DOHH2 (cell line): ENCODE measurements at regions not wholly inside any gene's neighbourhood (a gene's known extent, or its start where the extent isn't known, plus 50 kb on each side); places are given as distances from the start of the nearest gene placed in this dataset.

Experiments used
- H3F3A ChIP-seq: fragments of 200-600 bp; sonication (generic), shearing (Covaris generic); 2 replicates; pipeline ENCODE4 v1.6.0; 2016; ENCODE audit warnings: antibody characterized with exemption, mild to moderate bottlenecking; ENCODE audit not compliant: control insufficient read depth, insufficient read depth
- H3K27ac ChIP-seq: fragments of 200-600 bp; sonication (generic); 2 replicates; pipeline ENCODE4 v1.5.1; 2014; ENCODE audit warnings: low read depth, mild to moderate bottlenecking, low read length, moderate library complexity
- H3K27me3 ChIP-seq: fragments of 200-600 bp; sonication (generic); 2 replicates; pipeline ENCODE4 v1.6.1; 2014; ENCODE audit warnings: mild to moderate bottlenecking, low read length, mixed read lengths; ENCODE audit not compliant: control insufficient read depth
- H3K36me3 ChIP-seq: fragments of 200-600 bp; sonication (generic); 2 replicates; pipeline ENCODE4 v1.6.1; 2014; ENCODE audit warnings: mild to moderate bottlenecking, low read length, moderate library complexity, mixed read lengths; ENCODE audit not compliant: control insufficient read depth
- H3K4me1 ChIP-seq: fragments of 200-600 bp; sonication (generic); 2 replicates; pipeline ENCODE4 v1.6.1; 2014; ENCODE audit warnings: mild to moderate bottlenecking, low read length, mixed read lengths; ENCODE audit not compliant: control insufficient read depth
- H3K4me2 ChIP-seq: fragments of 200-600 bp; sonication (generic); 2 replicates; pipeline ENCODE4 v1.6.0; 2014; ENCODE audit warnings: mild to moderate bottlenecking, low read length, moderate library complexity
- H3K4me3 ChIP-seq: fragments of 200-600 bp; sonication (generic); 2 replicates; pipeline ENCODE4 v1.5.1; 2014; ENCODE audit warnings: mild to moderate bottlenecking, low read length, mixed read lengths
- H3K79me2 ChIP-seq: fragments of 200-600 bp; sonication (generic); 2 replicates; pipeline ENCODE4 v1.6.1; 2014; ENCODE audit warnings: mild to moderate bottlenecking, low read length, mixed read lengths; ENCODE audit not compliant: control insufficient read depth
- H3K9me2 ChIP-seq: fragments of 200-600 bp; sonication (generic); replicated peaks from 2 replicates; pipeline ENCODE4 v1.6.1; 2014; ENCODE audit warnings: mild to moderate bottlenecking, low read length, mixed read lengths; ENCODE audit not compliant: control insufficient read depth
- H3K9me3 ChIP-seq: fragments of 200-600 bp; sonication (generic); 2 replicates; pipeline ENCODE4 v1.6.1; 2014; ENCODE audit warnings: antibody characterized with exemption, low read length, mixed read lengths; ENCODE audit not compliant: control insufficient read depth, insufficient read depth
- H4K20me1 ChIP-seq: fragments of 200-600 bp; sonication (generic); 2 replicates; pipeline ENCODE4 v1.6.0; 2014; ENCODE audit warnings: low read depth, mild to moderate bottlenecking, antibody characterized with exemption, low read length, moderate library complexity; ENCODE audit not compliant: control insufficient read depth, insufficient read depth
- CTCF ChIP-seq: fragments of 200-600 bp; sonication (generic); IDR thresholded peaks from one replicate; pipeline ENCODE4 v1.5.1; 2014; ENCODE audit warnings: antibody characterized with exemption, mild to moderate bottlenecking, low read depth, low read length; ENCODE audit not compliant: poor library complexity, severe bottlenecking
- EZH2phosphoT487 ChIP-seq: fragments of 200-600 bp; sonication (generic); IDR thresholded peaks from 2 replicates; pipeline ENCODE4 v1.6.1; 2017; ENCODE audit warnings: borderline replicate concordance, mild to moderate bottlenecking, antibody characterized with exemption, low read length, moderate library complexity, mixed read lengths

DNA sequence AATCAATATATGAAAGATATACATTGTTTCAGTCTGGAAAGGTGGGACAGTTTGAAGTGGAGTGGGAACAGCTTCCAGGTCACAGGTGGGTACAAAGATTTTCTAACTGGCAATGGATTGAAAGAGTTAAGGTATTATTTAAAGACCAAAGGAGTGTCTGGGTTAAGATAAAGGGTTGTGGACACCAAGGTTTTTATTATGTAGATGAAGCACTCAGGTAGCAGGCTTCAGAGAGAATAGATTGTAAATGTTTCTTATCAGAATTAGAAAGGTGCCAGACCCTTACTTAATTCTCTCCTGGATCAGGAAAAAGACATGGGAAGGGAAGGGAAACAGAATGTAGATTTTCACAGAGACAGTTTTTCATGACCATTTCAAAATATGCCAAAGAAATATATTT lies 1174.8 kb downstream of the MAT2B start:
- no peak overlapping the region for H3K4me3 ChIP-seq
- TF ChIP-seq CTCF (no peak), EZH2phosphoT487 (no peak)
- no peaks in the 10 kb centered on the region for H3K27me3 ChIP-seq
- H3K4me2 ChIP-seq = no peak overlapping the region
- no peaks in the 10 kb centered on the region for H3K4me1 ChIP-seq
- H3K36me3 ChIP-seq = no peaks in the 10 kb centered on the region
- no peaks in the 10 kb centered on the region for H3F3A ChIP-seq
- H3K9me2 ChIP-seq = no peaks in the 10 kb centered on the region
- H3K79me2 ChIP-seq = no peaks in the 10 kb centered on the region
- H4K20me1 ChIP-seq = no peaks in the 10 kb centered on the region
- no peaks in the 10 kb centered on the region for H3K9me3 ChIP-seq
- no peak overlapping the region for H3K27ac ChIP-seq

DNA sequence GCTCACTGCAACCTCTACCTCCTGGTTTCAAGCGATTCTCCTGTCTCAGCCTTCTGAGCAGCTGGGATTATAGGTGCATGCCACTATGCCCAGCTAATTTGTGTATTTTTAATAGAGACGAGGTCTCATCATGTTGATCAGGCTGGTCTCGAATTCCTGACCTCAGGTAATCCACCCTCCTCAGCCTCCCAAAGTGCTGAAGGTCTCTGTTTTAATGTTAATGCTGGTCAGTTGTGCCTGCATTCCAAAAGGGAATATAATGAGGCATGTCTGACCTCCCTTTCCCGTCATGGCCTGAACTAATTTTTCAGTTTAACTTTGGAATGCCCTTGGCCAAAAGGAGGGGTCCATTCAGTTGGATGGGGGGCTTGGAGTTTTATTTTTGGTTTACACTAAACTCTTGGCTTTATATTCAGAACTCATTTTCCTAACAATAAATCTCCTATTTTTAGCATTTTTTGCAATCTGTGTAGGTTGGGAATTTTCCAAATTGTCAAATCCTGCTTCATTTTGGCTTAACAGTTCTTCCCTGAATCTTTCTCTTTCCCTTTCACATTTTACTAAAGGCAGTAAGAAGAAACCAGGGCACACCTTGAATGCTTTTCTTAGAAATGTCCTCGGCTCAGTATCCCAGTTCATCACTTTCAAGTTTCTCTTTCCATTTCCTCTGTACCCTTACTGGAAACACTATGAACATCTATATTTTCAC lies 1175.5 kb downstream of the MAT2B start:
- Histone ChIP-seq H3K27ac (no peak overlapping the region), H3K4me1 (no peaks in the 10 kb centered on the region), H4K20me1 (no peaks in the 10 kb centered on the region), H3F3A (no peaks in the 10 kb centered on the region), H3K36me3 (no peaks in the 10 kb centered on the region), H3K9me3 (no peaks in the 10 kb centered on the region), H3K4me3 (no peak overlapping the region), H3K27me3 (no peaks in the 10 kb centered on the region), H3K9me2 (no peaks in the 10 kb centered on the region), H3K79me2 (no peaks in the 10 kb centered on the region), H3K4me2 (no peak overlapping the region)
- no peak for TF ChIP-seq CTCF

DNA sequence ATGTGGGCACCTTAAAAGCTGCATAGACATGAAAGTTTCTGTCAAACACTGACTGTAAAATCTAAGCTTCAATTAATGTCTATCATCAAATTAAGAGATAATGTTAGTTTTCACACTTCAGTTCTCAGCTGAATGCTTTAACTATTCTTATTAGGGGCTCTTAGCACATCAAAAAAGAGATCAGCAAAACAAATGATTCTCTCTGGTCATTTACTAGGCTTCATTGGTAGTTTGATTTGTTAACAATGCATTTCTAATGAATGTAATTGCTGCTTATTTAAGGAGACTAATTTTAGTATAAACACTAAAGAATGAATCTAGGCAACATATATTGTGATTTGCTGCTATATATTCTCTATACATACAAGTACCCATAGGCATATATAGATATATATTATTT lies 1182.0 kb downstream of the MAT2B start:
- Histone ChIP-seq H3K4me3 (no peak overlapping the region), H3F3A (no peaks in the 10 kb centered on the region), H3K27ac (no peak overlapping the region), H3K4me2 (no peak overlapping the region), H4K20me1 (no peaks in the 10 kb centered on the region), H3K4me1 (0 out of 2 replicates have a peak, but pooled peaks cover 3% of the 10 kb centered on the region), H3K9me2 (no peaks in the 10 kb centered on the region), H3K27me3 (no peaks in the 10 kb centered on the region), H3K79me2 (no peaks in the 10 kb centered on the region), H3K36me3 (no peaks in the 10 kb centered on the region), H3K9me3 (no peaks in the 10 kb centered on the region)
- no peak for TF ChIP-seq CTCF
- TF ChIP-seq EZH2phosphoT487 = no peak
